ENCODE measurements at regions not wholly inside any gene's neighbourhood (a gene's known extent, or its start where the extent isn't known, plus 50 kb on each side); places are given as distances from the start of the nearest gene placed in this dataset.

GRCh38 chr4:123043793-123044425, 121.5 kb upstream of the NUDT6 start:
- TF ChIP-seq CTCF (IDR thresholded peaks at IDR 0.05): no peak
- TF ChIP-seq POLR2A (IDR thresholded peaks at IDR 0.05; ENCODE audit: low read length): no peak
- no peak for TF ChIP-seq EHF (CRISPR knock-in tag; IDR thresholded peaks at IDR 0.05)
- TF ChIP-seq MAX (IDR thresholded peaks at IDR 0.05): no peak
- no peak for TF ChIP-seq CEBPB (IDR thresholded peaks at IDR 0.05)
- no peak for TF ChIP-seq EHMT2 (IDR thresholded peaks at IDR 0.05; ENCODE audit: low read depth)
- TF ChIP-seq EP300 (IDR thresholded peaks at IDR 0.05): no peak
- no peak for TF ChIP-seq MAFK (IDR thresholded peaks at IDR 0.05; ENCODE audit: partially characterized antibody)
